GM21381 (cell line): ENCODE measurements at regions not wholly inside any gene's neighbourhood (a gene's known extent, or its start where the extent isn't known, plus 50 kb on each side); places are given as distances from the start of the nearest gene placed in this dataset.
"Not testable (repeated sequence)": the region's sequence is repeated elsewhere in the genome, so short reads cannot be mapped to it uniquely, and the experiment has no call there.

Experiments used
- ATAC-seq: cut with Tn5 transposase; IDR thresholded peaks from one replicate; pipeline ENCODE4 v1.9.1; 2021; ENCODE audit warnings: mild to moderate bottlenecking, moderate library complexity; ENCODE audit not compliant: unreplicated experiment

DNA sequence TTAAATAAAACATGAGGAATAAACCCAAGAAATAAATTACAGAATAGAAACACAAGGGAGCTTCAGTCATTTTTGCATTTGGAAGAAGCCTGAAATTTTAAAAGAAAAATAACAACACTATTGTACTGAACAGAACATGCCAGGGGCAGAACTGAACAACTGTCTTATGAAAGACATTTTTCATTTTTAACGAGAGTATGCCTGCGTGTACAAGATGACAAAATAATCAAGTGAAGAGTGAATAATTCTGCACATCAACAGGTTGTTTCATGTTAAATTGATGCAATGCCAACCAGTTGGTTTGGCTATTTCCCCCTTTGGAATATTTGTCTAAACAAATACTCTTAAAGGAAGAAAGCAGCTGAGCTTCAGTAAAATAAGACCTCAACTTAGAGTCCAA lies 103.3 kb upstream of the BTG1 start:
- ATAC-seq = no peak

GRCh38 chr12:92244036-92244435 lies 98.4 kb upstream of the BTG1 start:
- ATAC-seq = no peak

GRCh38 chr12:92242907-92243306 lies 97.3 kb upstream of the BTG1 start:
- no peak for ATAC-seq

- no peak for ATAC-seq
These were observed 92.3 kb upstream of the BTG1 start for GRCh38 chr12:92237762-92238523.

DNA sequence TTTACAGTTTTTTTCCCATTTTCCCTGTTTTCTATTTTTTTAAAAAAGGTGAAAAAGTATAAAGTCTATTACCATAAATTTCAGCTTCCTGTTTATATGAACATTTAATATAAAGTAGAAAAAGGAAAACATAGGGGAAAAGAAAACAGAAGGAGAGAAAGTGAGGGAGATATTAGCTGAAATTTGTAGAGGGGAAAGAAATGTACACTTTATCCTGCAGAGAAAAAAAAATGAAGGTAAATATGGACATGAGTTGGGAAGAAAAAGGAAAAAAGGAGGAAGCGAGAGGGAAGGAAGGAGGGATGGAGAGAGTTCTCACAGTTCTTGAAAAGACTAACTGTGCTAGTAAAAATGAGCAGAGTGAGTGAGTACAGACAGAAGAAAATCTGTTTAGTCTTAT lies 91.6 kb upstream of the BTG1 start:
- no peak for ATAC-seq

- ATAC-seq = no peak
These were observed 90.2 kb upstream of the BTG1 start for GRCh38 chr12:92235703-92236472.

GRCh38 chr12:92234533-92234932 lies 88.9 kb upstream of the BTG1 start:
- ATAC-seq = no peak

GRCh38 chr12:92233346-92234015 lies 87.8 kb upstream of the BTG1 start:
- no peak for ATAC-seq

DNA sequence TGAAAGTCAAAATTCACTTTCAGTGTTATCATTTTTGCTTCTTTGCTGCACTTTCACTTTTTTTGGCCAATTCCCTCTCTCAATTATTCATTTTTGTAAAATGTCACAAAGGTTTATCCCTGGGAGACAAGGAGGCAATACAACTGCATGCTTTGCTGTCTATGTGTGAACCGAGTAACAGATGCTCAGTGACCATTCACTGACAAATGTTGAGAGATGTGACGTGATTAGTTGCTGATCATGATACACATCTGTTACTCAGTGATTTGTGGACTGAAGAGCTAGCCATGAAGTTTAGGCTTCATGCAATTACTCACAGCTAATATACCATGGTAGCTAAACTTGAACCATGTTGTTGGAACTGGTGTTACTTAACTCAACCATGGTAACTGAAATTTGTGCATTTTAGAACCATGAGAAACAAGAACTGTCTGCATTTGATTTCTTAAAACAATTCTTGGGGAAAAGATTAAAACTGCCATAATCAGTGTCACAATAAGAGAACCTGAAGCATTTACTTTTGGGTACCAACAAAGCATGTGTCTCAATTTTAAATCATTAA lies 86.8 kb upstream of the BTG1 start:
- not testable (repeated sequence) for ATAC-seq

DNA sequence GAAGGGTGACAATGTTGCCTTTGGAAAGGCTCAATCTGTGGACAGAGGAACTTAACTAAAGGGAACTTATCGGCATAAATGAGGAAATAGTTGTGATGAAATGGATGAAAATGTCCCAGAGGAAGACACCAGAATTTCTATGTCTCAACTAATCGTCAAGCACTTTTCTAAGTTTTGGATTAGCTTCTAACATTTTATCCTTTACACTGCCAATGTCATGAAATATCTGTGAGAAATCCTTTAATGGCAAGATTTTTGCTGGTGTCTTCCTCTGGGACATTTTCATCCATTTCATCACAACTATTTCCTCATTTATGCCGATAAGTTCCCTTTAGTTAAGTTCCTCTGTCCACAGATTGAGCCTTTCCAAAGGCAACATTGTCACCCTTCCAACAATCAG lies 86.3 kb upstream of the BTG1 start:
- not testable (repeated sequence) for ATAC-seq

DNA sequence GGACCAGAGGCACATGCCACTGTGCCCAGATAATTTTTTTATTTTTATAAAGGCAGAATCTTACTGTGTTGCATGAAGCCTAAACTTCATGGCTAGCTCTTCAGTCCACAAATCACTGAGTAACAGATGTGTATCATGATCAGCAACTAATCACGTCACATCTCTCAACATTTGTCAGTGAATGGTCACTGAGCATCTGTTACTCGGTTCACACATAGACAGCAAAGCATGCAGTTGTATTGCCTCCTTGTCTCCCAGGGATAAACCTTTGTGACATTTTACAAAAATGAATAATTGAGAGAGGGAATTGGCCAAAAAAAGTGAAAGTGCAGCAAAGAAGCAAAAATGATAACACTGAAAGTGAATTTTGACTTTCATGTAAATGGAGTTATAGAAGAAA lies 85.9 kb upstream of the BTG1 start:
- not testable (repeated sequence) for ATAC-seq

DNA sequence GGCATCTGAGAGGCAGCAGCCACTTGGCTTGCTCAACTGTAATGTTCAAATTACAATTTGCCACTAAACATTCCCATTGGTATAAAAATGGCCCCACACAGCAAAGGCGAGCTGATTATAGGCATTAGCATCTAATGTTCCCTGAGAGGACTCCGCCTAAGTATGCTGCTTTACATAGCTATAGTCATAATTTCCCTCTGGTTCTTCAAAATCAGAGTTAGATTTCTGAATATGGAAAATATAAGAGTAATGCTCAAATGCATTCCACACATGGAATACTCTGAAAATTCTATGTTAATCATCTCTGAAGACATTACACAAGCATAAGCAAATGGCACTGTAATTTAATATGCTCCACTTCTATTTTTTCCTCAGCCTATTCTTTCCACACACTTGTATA lies 83.7 kb upstream of the BTG1 start:
- ATAC-seq = no peak

- ATAC-seq = no peak
These were observed 81.3 kb upstream of the BTG1 start for GRCh38 chr12:92226961-92227360.

- ATAC-seq = no peak
These were observed 80.5 kb upstream of the BTG1 start for GRCh38 chr12:92226071-92226661.

DNA sequence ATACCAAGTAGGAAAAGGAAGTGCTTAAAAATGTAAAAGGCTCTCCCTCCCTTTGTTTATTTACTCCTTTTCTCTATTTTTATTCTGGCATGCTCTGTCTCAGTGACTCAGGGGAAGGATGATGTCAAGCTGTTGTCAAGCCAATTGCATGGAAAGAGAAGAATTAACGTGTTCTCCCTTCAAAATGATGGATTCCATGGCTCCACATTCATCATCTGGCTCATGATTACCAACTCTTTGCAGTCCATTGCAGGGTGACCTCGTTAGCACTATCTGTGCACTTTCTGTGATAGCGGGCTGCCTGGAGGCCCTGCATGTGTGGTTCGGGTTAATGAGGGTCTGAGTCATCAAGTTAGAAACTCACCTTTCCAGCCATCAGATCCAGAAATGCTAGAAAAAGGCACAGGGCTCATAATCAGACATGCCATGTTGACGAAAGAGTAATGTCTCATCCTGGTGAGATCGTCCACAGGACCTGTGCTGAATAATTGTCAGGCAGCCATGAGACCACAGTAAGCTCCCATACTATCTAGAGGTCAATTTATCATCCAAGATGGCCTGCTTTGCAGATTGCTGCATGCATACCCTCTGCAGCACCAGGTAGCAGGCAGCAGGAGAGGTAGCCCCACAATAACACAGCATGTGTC lies 79.2 kb upstream of the BTG1 start:
- ATAC-seq = no peak

DNA sequence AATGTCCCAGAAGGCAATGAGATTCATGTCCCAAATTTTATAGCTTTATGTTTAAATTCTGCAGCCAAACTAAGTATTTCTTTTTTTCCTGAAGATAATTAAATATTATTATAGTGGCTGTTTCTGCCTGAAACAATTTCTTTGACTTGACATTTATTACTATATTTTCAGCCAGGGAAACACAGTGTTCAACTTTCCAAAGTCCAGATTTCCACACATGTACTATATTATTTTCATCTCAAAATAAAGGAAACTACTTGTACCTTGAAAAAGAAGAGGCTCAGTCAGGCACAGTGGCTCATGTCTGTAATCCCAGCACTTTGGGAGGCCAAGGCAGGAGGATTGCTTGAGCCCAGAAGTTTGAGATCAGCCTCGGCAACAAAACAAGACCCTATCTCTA lies 77.8 kb upstream of the BTG1 start:
- ATAC-seq = no peak

DNA sequence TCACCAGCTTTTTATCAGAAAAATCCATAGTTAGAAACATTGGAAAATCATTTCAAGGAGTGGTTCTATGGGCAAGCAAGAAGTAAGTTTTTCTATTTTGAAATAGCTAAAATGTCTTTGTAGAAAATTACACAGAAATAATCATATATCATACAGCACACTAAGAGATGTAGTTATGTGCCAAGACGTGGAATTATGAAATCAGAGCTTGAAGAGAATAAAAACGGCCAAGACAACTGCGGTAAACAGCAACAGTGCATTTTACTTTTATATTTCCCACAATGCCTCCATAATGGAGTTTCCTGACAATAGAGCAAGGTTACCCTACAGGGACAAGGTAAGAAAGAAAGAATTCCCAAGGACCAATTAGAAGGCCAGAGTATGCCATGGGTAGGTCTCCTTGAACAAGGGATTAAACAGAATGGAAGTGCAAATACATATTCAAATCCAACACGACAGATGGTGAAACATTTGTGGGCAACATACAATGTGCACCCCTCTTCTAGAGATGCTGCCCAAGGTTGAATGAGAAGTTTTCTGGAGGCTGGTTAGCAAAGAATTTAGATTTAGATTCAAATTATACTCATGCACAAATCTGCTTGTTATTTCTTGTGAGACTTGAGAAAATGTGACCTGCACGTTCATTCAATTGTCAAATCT lies 76.1 kb upstream of the BTG1 start:
- no peak for ATAC-seq

GRCh38 chr12:92218394-92219077 lies 72.9 kb upstream of the BTG1 start:
- ATAC-seq = no peak

DNA sequence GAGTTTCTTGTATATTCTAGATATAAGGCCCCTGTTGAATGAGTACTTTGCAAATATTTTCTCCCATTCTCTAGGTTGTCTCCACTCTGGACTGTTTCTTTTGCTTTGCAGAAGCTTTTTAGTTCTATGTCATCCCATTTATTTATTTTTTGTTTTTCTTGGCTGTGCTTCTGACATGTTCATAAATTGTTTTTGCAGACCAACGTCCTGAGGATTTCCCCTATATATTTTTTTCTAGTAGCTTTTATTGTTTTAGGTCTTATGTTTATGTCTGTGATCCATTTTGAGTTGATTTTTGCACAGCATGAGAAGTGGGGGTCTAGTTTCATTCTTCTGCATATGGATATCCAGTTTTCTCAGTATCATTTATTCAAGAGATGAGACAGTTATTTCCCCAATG lies 70.4 kb upstream of the BTG1 start:
- ATAC-seq = no peak

GRCh38 chr12:92215358-92215757 lies 69.7 kb upstream of the BTG1 start:
- no peak for ATAC-seq
